K562 (cell line): ENCODE measurements at regions not wholly inside any gene's neighbourhood (a gene's known extent, or its start where the extent isn't known, plus 50 kb on each side); places are given as distances from the start of the nearest gene placed in this dataset.

ENCODE experiments used
- ARID4B ChIP-seq: sonication (generic); formaldehyde crosslinking; IDR thresholded peaks from 2 replicates; pipeline ENCODE4 v1.8.0; 2022; ENCODE audit warnings: mild to moderate bottlenecking, missing genetic modification reagents
- ASH1L ChIP-seq: fragments of 450-650 bp; IDR thresholded peaks from 2 replicates; pipeline ENCODE4 v1.6.1; 2018; ENCODE audit warnings: borderline replicate concordance, mild to moderate bottlenecking, low read depth; ENCODE audit not compliant: partially characterized antibody
- BRCA1 ChIP-seq, 2 experiments: fragments of 450-650 bp in 1 of 2; sonication (generic) in 1 of 2; formaldehyde crosslinking in 1 of 2; IDR thresholded peaks; 2 replicates each; pipeline versions ENCODE4 v1.5.0 to v1.6.1; 2017 to 2020; ENCODE audit warnings: mild to moderate bottlenecking in 1 of 2, missing genetic modification reagents in 1 of 2
- BRD4 ChIP-seq: fragments of 200-600 bp; sonication (generic); IDR thresholded peaks from 2 replicates; pipeline ENCODE4 v1.6.1; 2017; ENCODE audit warnings: inconsistent platforms
- CCAR2 ChIP-seq: fragments of 200-400 bp; formaldehyde crosslinking; IDR thresholded peaks from 2 replicates; pipeline ENCODE4 v1.6.1; 2017; ENCODE audit warnings: mild to moderate bottlenecking, low read depth, low read length
- CHD4 ChIP-seq: fragments of 200-600 bp; sonication (generic); IDR thresholded peaks from 3 replicates; pipeline ENCODE4 v1.6.1; 2012; ENCODE audit warnings: low read depth, mild to moderate bottlenecking, mixed read lengths, low read length, inconsistent platforms; ENCODE audit not compliant: insufficient read depth, insufficient replicate concordance, poor library complexity, severe bottlenecking
- CREBBP ChIP-seq: IDR thresholded peaks from one replicate; pipeline ENCODE4 v1.6.1; 2012; ENCODE audit warnings: low read depth, mild to moderate bottlenecking, control low read depth, inconsistent platforms, low read length
- E2F5 ChIP-seq: sonication (generic); formaldehyde crosslinking; IDR thresholded peaks from 2 replicates; pipeline ENCODE4 v1.8.0; 2022; ENCODE audit warnings: mild to moderate bottlenecking, missing genetic modification reagents
- ELF2 ChIP-seq: fragments of 250-450 bp; sonication (Bioruptor Pico); IDR thresholded peaks from 2 replicates; pipeline ENCODE4 v1.5.0; 2021; ENCODE audit warnings: mild to moderate bottlenecking
- GABPB2 ChIP-seq: fragments of 250-450 bp; sonication (Bioruptor Pico); conservative IDR thresholded peaks from 2 replicates; pipeline ENCODE4 v1.5.1; 2021; ENCODE audit warnings: mild to moderate bottlenecking
- GTF2E2 ChIP-seq: fragments of 200-800 bp; sonication (Bioruptor generic); IDR thresholded peaks from 2 replicates; pipeline ENCODE4 v1.6.1; 2016; ENCODE audit warnings: missing genetic modification characterization, missing compliant biosample characterization
- HDAC6 ChIP-seq: IDR thresholded peaks from 2 replicates; pipeline ENCODE4 v1.6.1; 2012; ENCODE audit warnings: low read depth, mild to moderate bottlenecking, control low read depth, inconsistent platforms, low read length, moderate library complexity
- MNT ChIP-seq, 2 experiments: fragments of 450-650 bp; conservative IDR thresholded peaks; 2 replicates each; pipeline ENCODE4 v1.6.1; 2017; ENCODE audit warnings: mild to moderate bottlenecking in 2 of 2, moderate library complexity in 2 of 2
- PRMT5 ChIP-seq: sonication (generic); formaldehyde crosslinking; IDR thresholded peaks from 2 replicates; pipeline ENCODE4 v1.5.0; 2020; ENCODE audit warnings: missing genetic modification reagents
- RB1 ChIP-seq: fragments of 450-650 bp; IDR thresholded peaks from 2 replicates; pipeline ENCODE4 v1.6.1; 2017; ENCODE audit warnings: low read depth, mild to moderate bottlenecking
- TCF3 ChIP-seq: sonication (generic); formaldehyde crosslinking; IDR thresholded peaks from 2 replicates; pipeline ENCODE4 v1.4.0; 2020; ENCODE audit warnings: mild to moderate bottlenecking, missing genetic modification reagents
- THRA ChIP-seq: fragments of 450-650 bp; IDR thresholded peaks from 2 replicates; pipeline ENCODE4 v1.6.1; 2017; ENCODE audit warnings: mild to moderate bottlenecking, moderate library complexity
- ZKSCAN1 ChIP-seq: fragments of 150-350 bp; IDR thresholded peaks from 2 replicates; pipeline ENCODE4 v1.6.1; 2016; ENCODE audit warnings: low read depth, low read length
- ZNF124 ChIP-seq: sonication (generic); formaldehyde crosslinking; IDR thresholded peaks from 2 replicates; pipeline ENCODE4 v1.8.1; 2022; ENCODE audit warnings: missing genetic modification reagents
- ZNF408 ChIP-seq: fragments of 250-450 bp; sonication (Bioruptor Pico); IDR thresholded peaks from 2 replicates; pipeline ENCODE4 v1.4.0; 2020; ENCODE audit warnings: low read depth, mild to moderate bottlenecking, moderate library complexity
- ZNF583 ChIP-seq: fragments of 250-450 bp; sonication (Bioruptor Pico); IDR thresholded peaks from 2 replicates; pipeline ENCODE4 v1.4.0; 2020

GRCh38 chr20:48139262-48140041 lies 354.2 kb upstream of the SULF2 start (continued):
- TF ChIP-seq ASH1L, result no peak
- TF ChIP-seq ARID4B (CRISPR knock-in tag), result no peak
- TF ChIP-seq ZNF583 (CRISPR knock-in tag), result peak; percentile 100
- no peak for TF ChIP-seq HDAC6
- TF ChIP-seq RB1, result no peak
- TF ChIP-seq CCAR2, result no peak
- TF ChIP-seq GABPB2, result peak; percentile 96
- no peak for TF ChIP-seq MNT (conservative IDR thresholded peaks at IDR 0.05)
- no peak for TF ChIP-seq TCF3 (CRISPR knock-in tag)
- TF ChIP-seq ELF2 (CRISPR knock-in tag), result peak; percentile 98
- TF ChIP-seq ZKSCAN1, result no peak
- no peak for TF ChIP-seq CREBBP
- no peak for TF ChIP-seq BRCA1 (IDR thresholded peaks at IDR 0.05)
- TF ChIP-seq BRCA1 (CRISPR knock-in tag; IDR thresholded peaks at IDR 0.05), result no peak
- no peak for TF ChIP-seq PRMT5 (CRISPR knock-in tag)
- no peak; the same call in 1 of the 2 replicates for TF ChIP-seq BRD4
- peak; percentile 96; the same call in 1 of the 2 replicates for TF ChIP-seq GTF2E2
- TF ChIP-seq ZNF408, result no peak
- TF ChIP-seq CHD4, result no peak
- no peak for TF ChIP-seq E2F5 (CRISPR knock-in tag)
- no peak for TF ChIP-seq THRA
- TF ChIP-seq ZNF124 (CRISPR knock-in tag), result no peak
